ENCODE measurements at regions not wholly inside any gene's neighbourhood (a gene's known extent, or its start where the extent isn't known, plus 50 kb on each side); places are given as distances from the start of the nearest gene placed in this dataset.

- TF ChIP-seq CTCF (IDR thresholded peaks at IDR 0.05; ENCODE audit: low read depth, low read length, missing input control) (no peak), YY1 (IDR thresholded peaks at IDR 0.05) (no peak), EGR1 (IDR thresholded peaks at IDR 0.05; ENCODE audit: low read depth in 2 of 2) (no peak), MAX (IDR thresholded peaks at IDR 0.05) (no peak)
These were observed 51.7 kb upstream of the SLC4A7 start for GRCh38 chr3:27535809-27536392.

Data from liver (tissue), 3 donors.